KBM-7 (cell line): ENCODE measurements at regions not wholly inside any gene's neighbourhood (a gene's known extent, or its start where the extent isn't known, plus 50 kb on each side); places are given as distances from the start of the nearest gene placed in this dataset.

Experiments
- DNase-seq: peaks from one replicate; pipeline ENCODE4 v3.0.0-alpha.2; 2015
- in situ Hi-C: fragments of 300-500 bp; cut with MboI; formaldehyde crosslinking; loops from 2 replicates; pipeline ENCODE4 v1.14.3; 2020; ENCODE audit warnings: low sequenced_read_pairs, low pct_unique_long_range_greater_than_20kb, mixed read lengths

DNA sequence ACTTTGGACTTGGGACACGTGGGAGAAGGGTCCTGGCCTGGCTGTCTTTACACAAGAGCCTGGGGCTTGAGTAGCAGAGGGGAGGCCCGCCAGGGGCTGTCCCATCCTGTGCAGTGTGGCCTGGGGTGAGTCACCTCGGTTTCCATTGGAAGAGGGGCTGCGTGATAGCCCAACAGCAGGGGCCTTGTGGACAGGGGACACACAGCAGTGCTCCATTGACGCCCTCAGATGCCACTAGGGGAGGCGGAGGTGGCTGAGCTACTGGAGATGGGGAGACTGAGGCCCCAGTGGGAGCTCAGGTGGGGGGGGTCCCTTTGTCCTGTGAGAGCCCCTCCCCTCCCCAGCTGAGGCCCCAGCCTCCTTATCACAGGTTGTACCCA lies 50.0 kb upstream of the RNU6ATAC start:
- in situ Hi-C loops = no loop called here
- DNase-seq = no peak

GRCh38 chr9:134214766-134215419 lies 50.5 kb upstream of the RNU6ATAC start:
- in situ Hi-C loops = no loop called here

DNA sequence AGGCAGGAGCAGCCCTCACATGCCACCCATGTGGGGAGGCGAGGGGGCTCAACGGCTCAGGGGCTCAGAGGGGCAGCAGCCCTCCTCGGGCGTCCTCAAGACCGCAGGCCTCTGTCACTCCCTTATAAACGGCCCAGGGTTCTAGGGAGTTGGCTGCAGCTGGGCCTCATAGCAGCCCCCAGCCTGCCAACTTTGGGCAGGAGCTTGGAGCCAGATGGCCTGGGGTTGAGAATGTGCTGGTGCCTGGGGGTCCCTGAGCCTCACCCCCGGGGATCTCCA lies 51.0 kb upstream of the RNU6ATAC start:
- in situ Hi-C loops = no loop called here
- DNase-seq = no peak

More at GRCh38 chr9:134214766-134215419, 50.5 kb upstream of the RNU6ATAC start:
- DNase-seq = no peak

DNA sequence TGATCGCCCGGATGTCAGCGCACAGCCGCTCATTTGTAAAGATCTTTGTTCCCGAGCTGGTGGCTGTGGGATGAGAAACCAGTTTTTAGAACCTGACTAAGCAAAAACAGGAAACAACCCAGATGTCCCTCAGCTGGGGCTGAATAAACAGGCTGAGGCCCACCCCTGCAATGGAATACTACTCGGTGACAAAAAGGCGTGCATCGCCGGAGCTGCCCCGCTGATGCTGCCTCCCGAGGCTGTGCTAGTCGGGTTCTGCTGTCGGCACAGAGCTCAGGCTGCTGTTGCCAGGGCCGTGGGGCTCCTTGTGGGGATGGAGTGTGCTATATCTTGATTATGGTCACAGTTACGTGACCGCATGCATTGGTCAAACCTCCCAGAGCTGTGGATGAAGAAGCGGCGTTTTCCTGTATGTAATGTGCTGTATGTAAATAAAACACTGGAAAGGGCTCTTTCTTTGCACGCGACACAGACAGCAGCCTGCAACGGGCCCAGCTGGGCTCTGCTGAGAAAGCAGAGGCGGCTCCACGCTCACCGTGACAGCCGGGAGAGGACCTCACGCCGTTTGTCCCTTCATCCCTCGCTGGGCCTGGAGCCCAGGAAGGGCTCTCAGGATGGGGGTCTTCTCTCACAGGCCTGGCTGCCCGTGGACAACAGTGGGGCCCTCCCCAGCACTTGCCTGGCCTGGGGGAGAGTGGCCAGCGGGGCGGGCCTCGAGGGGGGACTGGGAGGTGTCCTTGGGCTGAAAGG lies 51.5 kb upstream of the RNU6ATAC start:
- DNase-seq = peak; percentile 59
- in situ Hi-C loops = no loop called here

DNA sequence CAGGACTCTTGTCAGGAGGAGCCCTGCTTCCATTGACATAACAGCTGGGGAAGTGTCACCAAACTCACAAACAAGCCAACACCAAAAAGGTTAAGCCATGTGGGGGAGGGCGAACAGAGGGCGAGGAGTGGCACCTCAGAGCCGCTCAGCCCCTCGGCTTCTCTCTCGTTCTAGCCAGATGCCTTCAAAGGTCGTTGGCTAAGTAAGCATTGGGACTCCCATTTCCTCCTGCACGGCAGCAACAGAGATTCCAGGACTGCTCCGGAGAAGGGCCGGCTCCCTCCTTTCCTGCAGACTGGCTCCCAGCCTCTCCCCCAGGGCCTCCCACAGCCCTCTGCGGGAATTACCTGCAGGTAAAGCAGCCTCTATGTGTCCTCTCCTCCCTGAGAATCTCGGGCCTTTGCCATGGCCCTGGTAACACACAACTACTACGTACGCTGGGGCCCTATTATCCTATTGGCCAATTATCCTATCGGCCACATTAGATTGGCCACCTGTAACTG lies 52.1 kb upstream of the RNU6ATAC start:
- in situ Hi-C loops = no loop called here
- no peak for DNase-seq

- no peak for DNase-seq
- in situ Hi-C loops = no loop called here
Observed at GRCh38 chr9:134216961-134217360, 52.6 kb upstream of the RNU6ATAC start.

DNA sequence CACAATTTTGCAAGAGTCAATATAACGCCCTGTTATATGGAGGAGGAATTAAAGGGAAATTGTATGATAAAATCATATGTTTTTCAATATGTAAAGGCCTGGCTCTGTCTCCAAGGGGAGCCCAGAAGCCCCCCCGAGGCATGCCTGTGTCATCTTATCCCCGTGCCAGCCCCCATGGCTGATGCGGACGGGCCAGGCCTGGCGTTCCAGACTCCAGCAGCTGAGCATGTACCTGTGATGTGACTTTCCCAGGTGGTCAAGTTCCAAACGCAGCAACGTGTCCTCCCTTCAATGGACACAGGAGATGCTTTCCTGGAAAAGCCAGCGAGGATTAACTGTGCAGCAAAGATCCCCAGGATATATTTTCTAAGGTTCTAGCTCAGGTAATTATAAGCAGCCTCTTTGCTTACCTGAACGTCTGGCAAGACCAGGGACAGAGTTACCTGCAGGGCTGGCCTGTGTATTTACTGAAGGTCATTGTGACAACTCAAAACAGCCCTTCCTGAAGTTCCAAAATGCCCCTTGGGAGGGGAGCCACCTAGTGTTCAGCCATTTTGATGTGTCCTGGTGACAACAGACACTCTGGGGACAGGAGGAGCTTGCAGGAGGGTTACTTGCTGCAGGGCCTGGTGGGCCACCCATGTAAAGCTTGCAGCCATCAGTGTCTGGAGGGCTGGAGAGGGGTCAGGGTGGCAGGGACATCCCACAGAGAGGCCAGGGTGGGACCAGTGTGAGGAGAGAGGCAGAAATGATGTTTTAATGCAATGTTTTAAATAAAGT lies 53.3 kb upstream of the RNU6ATAC start:
- peak; percentile 67 for DNase-seq
- in situ Hi-C loops = no loop called here

DNA sequence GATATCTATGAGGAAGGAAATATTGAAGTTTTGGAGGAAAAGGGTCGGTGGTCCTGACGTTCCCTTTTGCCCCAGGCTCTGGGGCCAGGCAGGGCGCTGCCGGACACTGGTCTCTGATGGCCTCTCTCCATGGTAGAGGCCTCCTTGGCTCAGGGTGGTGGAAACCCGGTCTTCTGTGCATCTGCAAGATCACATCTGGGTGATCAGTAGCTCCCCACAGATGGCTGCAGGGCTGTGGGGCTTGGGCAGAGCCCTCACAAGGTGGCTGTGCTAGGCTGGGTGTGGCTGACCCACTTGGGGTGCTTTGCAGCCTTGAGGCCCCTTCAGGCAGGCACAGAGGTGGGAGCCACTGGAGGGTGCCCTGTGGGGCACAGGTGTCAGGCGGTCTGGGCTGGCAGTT lies 53.9 kb upstream of the RNU6ATAC start:
- DNase-seq = no peak
- in situ Hi-C loops = no loop called here

GRCh38 chr9:134219646-134220060 lies 55.3 kb upstream of the RNU6ATAC start:
- in situ Hi-C loops = no loop called here
- no peak for DNase-seq

GRCh38 chr9:134220311-134220710 lies 55.9 kb upstream of the RNU6ATAC start:
- no peak for DNase-seq
- in situ Hi-C loops = no loop called here

DNA sequence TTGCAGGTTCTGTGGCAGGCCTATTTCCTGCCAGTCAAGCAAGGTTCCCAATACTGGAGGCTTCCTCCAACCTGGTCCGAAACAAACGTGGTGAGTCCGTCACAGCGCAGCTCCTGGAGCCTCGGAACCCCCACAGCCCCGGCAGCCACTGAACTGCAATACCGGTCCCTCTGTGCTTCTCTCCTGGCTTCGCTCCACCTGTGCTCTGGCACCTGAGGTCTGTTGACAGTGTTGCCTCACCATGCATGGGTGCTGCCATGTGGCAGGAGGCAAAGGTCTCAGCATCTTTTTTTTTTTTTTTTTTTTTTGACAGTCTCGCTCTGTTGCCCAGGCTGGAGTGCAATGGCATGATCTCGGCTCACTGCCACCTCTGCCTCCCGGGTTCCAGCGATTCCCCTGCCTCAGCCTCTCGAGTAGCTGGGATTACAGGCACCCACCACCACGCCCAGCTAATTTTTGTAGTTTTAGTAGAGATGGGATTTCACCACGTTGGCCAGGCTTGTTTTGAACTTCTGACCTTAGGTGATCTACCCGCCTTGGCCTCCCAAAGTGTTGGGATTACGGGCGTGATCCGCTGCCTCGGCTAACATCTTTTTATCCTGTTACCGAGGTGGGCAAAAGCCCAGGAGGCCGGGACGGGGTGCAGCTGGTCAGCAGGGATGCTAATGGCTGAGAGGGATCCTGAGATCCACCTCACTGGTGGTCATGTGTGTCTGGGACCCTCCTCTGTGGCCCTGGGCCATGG lies 57.1 kb upstream of the RNU6ATAC start:
- in situ Hi-C loops = no loop called here
- DNase-seq = no peak

DNA sequence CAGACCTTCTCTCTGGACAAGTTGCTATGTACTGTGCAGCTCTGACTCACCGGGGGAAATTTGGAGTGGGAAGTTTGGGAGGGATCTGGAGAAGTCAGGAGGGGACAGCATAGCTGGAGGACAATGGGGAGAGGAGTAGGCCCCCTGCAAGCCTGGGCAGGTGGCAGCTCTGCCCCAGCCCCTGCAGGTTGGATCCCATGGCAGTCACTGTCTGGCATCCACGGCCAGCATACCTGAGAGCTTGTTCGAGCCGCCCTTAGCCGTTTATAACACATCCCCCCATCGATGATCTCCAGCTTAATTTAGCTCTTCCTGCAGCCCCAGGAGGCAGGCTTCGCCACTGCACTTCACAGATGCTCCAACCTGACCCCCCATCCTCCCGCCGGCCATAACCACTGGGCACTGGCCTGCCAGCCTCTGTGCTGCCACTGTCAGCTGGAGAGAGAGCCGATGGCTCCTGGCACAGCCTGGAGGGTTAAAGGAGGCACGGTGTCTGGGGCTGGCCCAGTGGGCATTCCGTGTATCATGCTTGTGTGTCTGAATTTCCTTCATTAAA lies 57.7 kb upstream of the RNU6ATAC start:
- in situ Hi-C loops = no loop called here

GRCh38 chr9:134223091-134223490 lies 58.7 kb upstream of the RNU6ATAC start:
- no peak for DNase-seq
- in situ Hi-C loops = no loop called here

More for the DNA sequence above, 57.7 kb upstream of the RNU6ATAC start:
- DNase-seq = no peak

GRCh38 chr9:134223591-134224122 lies 59.3 kb upstream of the RNU6ATAC start:
- no peak for DNase-seq
- in situ Hi-C loops = no loop called here

DNA sequence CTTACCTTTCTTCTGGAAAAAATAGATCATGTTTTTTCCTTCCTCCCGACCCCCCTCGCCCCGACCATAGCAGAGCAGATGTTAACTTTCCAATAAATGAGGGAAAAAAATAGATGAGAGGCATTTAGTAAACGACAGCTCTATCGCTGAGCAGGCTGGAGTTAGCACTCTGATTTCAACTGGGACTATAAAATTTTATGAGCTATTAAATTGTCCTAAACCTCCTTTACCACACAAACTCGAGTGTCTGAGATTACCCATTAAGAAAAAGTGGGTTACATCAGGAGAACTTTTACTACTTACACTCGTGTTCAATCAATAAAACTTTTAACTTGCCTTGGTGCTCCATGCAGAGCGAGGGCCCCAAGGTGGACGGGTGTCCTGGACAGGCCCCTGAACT lies 59.8 kb upstream of the RNU6ATAC start:
- DNase-seq = no peak
- in situ Hi-C loops = no loop called here

GRCh38 chr9:134224567-134225093 lies 60.3 kb upstream of the RNU6ATAC start:
- DNase-seq = no peak
- in situ Hi-C loops = no loop called here

GRCh38 chr9:134225186-134225585 lies 60.8 kb upstream of the RNU6ATAC start:
- no peak for DNase-seq
- in situ Hi-C loops = no loop called here

GRCh38 chr9:134225816-134226215 lies 61.5 kb upstream of the RNU6ATAC start:
- in situ Hi-C loops = no loop called here
- no peak for DNase-seq
